ENCODE measurements at regions not wholly inside any gene's neighbourhood (a gene's known extent, or its start where the extent isn't known, plus 50 kb on each side); places are given as distances from the start of the nearest gene placed in this dataset.

DNA sequence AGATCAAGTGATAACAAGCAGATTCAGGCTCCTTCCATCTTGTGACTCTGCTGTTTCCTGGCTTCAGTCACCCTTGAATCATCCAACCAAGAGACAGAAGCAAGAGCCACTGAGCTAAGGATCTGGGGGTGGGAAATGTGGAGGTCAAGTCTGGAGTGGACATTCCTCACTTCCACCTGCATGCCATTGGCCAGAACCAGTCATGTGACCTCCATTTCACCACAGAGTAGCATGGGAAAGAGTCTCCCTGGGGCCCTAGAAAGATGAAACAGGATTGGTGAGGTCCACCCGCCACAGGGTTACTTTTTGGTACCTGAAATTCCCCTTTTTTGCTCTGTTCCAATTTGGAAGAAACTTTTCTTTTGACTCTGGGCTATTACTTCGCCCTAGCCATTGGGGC lies 1006.0 kb upstream of the EEF2KMT start:
- peaks cover 5% of the 10 kb centered on the region; the same call in 2 of the 3 replicates for H3K36me3 Mint-ChIP-seq (ENCODE audit: low read depth)
- no peak overlapping the region for H3K27ac Mint-ChIP-seq
- Histone ChIP-seq H3K9me2 (ENCODE audit: insufficient read depth) (no peaks in the 10 kb centered on the region), H3F3A (replicated peaks; ENCODE audit: low read depth) (no peaks in the 10 kb centered on the region), H2AFZ (no peak overlapping the region), H3K36me3 (ENCODE audit: insufficient read depth) (0 out of 2 replicates have a peak, but pooled peaks cover 3% of the 10 kb centered on the region), H3K27ac (ENCODE audit: low read depth) (no peak overlapping the region), H3K4me2 (no peak overlapping the region), H3K27me3 (ENCODE audit: insufficient read depth) (no peaks in the 10 kb centered on the region), H3K79me2 (replicated peaks; ENCODE audit: insufficient read depth) (no peaks in the 10 kb centered on the region), H3K4me1 (ENCODE audit: insufficient read depth) (0 out of 2 replicates have a peak, but pooled peaks cover 8% of the 10 kb centered on the region), H4K20me1 (replicated peaks; ENCODE audit: insufficient read depth) (no peaks in the 10 kb centered on the region), H3K4me3 (no peak overlapping the region)
- ATAC-seq (no peak), DNase-seq (ENCODE audit: low spot score) (no peak)
- no peak for TF ChIP-seq EZH2phosphoT487 (IDR thresholded peaks at IDR 0.05; ENCODE audit: unreplicated experiment)
- TF ChIP-seq, protein P1, sequence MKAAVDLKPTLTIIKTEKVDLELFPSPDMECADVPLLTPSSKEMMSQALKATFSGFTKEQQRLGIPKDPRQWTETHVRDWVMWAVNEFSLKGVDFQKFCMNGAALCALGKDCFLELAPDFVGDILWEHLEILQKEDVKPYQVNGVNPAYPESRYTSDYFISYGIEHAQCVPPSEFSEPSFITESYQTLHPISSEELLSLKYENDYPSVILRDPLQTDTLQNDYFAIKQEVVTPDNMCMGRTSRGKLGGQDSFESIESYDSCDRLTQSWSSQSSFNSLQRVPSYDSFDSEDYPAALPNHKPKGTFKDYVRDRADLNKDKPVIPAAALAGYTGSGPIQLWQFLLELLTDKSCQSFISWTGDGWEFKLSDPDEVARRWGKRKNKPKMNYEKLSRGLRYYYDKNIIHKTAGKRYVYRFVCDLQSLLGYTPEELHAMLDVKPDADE (IDR thresholded peaks at IDR 0.05): no peak
- no peak overlapping the region for H3K4me3 Mint-ChIP-seq
- H3K9me3 Mint-ChIP-seq: peaks cover 6% of the 10 kb centered on the region; the same call in 2 of the 3 replicates
- H3K27me3 Mint-ChIP-seq (ENCODE audit: insufficient read depth, low read depth, poor library complexity): no peaks in the 10 kb centered on the region
- peaks cover 9% of the 10 kb centered on the region for H3K4me1 Mint-ChIP-seq

DNA sequence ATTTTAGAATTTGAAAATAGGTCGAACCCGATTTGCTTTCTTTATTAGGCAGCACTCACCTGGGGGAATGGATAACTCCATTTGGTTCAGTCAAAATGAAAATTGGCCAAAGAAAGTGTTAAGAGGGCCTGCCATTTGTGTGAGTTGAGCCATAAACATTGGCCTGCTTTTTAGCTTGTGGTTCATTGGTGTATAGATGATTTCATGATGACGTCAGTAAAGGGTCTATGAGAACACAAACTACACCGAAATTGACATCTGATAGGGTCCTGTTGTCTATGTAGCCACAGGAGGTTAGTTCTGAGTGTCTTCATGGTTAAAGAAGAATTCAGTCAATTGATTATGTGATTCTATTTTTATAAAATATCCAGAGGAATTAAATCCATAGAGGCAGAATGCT lies 1001.5 kb upstream of the EEF2KMT start:
- no peak overlapping the region for H2AFZ ChIP-seq
- no peaks in the 10 kb centered on the region for H3K27me3 Mint-ChIP-seq (ENCODE audit: insufficient read depth, low read depth, poor library complexity)
- no peaks in the 10 kb centered on the region for H3K79me2 ChIP-seq (replicated peaks; ENCODE audit: insufficient read depth)
- H3K4me1 Mint-ChIP-seq: no peaks in the 10 kb centered on the region; the same call in 2 of the 3 replicates
- no peak overlapping the region for H3K4me3 ChIP-seq
- H3F3A ChIP-seq (replicated peaks; ENCODE audit: low read depth): no peaks in the 10 kb centered on the region
- H3K9me2 ChIP-seq (ENCODE audit: insufficient read depth): no peaks in the 10 kb centered on the region
- no peaks in the 10 kb centered on the region for H3K4me1 ChIP-seq (ENCODE audit: insufficient read depth)
- no peaks in the 10 kb centered on the region for H3K27me3 ChIP-seq (ENCODE audit: insufficient read depth)
- H3K27ac ChIP-seq (ENCODE audit: low read depth): no peak overlapping the region
- H3K36me3 Mint-ChIP-seq (ENCODE audit: low read depth): no peaks in the 10 kb centered on the region; the same call in 2 of the 3 replicates
- H4K20me1 ChIP-seq (replicated peaks; ENCODE audit: insufficient read depth): no peaks in the 10 kb centered on the region
- H3K36me3 ChIP-seq (ENCODE audit: insufficient read depth): no peaks in the 10 kb centered on the region
- DNase-seq (ENCODE audit: low spot score) (no peak), ATAC-seq (no peak)
- no peaks in the 10 kb centered on the region for H3K9me3 Mint-ChIP-seq
- H3K4me3 Mint-ChIP-seq: no peak overlapping the region
- no peak overlapping the region for H3K4me2 ChIP-seq
- H3K27ac Mint-ChIP-seq: no peak overlapping the region
- TF ChIP-seq EZH2 (IDR thresholded peaks at IDR 0.05; ENCODE audit: low read depth, unreplicated experiment): no peak
- no peak for TF ChIP-seq CREB1 (CRISPR knock-in tag; IDR thresholded peaks at IDR 0.05; ENCODE audit: low read depth)
- no peak for TF ChIP-seq STAT1 (IDR thresholded peaks at IDR 0.05; ENCODE audit: unreplicated experiment)
- no peak for TF ChIP-seq ZNF114 (CRISPR knock-in tag; IDR thresholded peaks at IDR 0.05)
- no peak for TF ChIP-seq JUNB (IDR thresholded peaks at IDR 0.05; ENCODE audit: unreplicated experiment)
- TF ChIP-seq, protein P2, sequence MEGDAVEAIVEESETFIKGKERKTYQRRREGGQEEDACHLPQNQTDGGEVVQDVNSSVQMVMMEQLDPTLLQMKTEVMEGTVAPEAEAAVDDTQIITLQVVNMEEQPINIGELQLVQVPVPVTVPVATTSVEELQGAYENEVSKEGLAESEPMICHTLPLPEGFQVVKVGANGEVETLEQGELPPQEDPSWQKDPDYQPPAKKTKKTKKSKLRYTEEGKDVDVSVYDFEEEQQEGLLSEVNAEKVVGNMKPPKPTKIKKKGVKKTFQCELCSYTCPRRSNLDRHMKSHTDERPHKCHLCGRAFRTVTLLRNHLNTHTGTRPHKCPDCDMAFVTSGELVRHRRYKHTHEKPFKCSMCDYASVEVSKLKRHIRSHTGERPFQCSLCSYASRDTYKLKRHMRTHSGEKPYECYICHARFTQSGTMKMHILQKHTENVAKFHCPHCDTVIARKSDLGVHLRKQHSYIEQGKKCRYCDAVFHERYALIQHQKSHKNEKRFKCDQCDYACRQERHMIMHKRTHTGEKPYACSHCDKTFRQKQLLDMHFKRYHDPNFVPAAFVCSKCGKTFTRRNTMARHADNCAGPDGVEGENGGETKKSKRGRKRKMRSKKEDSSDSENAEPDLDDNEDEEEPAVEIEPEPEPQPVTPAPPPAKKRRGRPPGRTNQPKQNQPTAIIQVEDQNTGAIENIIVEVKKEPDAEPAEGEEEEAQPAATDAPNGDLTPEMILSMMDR (conservative IDR thresholded peaks at IDR 0.05; ENCODE audit: low read depth in 2 of 2): no peak
- TF ChIP-seq, protein P1 (IDR thresholded peaks at IDR 0.05): no peak
- TF ChIP-seq, protein P3, sequence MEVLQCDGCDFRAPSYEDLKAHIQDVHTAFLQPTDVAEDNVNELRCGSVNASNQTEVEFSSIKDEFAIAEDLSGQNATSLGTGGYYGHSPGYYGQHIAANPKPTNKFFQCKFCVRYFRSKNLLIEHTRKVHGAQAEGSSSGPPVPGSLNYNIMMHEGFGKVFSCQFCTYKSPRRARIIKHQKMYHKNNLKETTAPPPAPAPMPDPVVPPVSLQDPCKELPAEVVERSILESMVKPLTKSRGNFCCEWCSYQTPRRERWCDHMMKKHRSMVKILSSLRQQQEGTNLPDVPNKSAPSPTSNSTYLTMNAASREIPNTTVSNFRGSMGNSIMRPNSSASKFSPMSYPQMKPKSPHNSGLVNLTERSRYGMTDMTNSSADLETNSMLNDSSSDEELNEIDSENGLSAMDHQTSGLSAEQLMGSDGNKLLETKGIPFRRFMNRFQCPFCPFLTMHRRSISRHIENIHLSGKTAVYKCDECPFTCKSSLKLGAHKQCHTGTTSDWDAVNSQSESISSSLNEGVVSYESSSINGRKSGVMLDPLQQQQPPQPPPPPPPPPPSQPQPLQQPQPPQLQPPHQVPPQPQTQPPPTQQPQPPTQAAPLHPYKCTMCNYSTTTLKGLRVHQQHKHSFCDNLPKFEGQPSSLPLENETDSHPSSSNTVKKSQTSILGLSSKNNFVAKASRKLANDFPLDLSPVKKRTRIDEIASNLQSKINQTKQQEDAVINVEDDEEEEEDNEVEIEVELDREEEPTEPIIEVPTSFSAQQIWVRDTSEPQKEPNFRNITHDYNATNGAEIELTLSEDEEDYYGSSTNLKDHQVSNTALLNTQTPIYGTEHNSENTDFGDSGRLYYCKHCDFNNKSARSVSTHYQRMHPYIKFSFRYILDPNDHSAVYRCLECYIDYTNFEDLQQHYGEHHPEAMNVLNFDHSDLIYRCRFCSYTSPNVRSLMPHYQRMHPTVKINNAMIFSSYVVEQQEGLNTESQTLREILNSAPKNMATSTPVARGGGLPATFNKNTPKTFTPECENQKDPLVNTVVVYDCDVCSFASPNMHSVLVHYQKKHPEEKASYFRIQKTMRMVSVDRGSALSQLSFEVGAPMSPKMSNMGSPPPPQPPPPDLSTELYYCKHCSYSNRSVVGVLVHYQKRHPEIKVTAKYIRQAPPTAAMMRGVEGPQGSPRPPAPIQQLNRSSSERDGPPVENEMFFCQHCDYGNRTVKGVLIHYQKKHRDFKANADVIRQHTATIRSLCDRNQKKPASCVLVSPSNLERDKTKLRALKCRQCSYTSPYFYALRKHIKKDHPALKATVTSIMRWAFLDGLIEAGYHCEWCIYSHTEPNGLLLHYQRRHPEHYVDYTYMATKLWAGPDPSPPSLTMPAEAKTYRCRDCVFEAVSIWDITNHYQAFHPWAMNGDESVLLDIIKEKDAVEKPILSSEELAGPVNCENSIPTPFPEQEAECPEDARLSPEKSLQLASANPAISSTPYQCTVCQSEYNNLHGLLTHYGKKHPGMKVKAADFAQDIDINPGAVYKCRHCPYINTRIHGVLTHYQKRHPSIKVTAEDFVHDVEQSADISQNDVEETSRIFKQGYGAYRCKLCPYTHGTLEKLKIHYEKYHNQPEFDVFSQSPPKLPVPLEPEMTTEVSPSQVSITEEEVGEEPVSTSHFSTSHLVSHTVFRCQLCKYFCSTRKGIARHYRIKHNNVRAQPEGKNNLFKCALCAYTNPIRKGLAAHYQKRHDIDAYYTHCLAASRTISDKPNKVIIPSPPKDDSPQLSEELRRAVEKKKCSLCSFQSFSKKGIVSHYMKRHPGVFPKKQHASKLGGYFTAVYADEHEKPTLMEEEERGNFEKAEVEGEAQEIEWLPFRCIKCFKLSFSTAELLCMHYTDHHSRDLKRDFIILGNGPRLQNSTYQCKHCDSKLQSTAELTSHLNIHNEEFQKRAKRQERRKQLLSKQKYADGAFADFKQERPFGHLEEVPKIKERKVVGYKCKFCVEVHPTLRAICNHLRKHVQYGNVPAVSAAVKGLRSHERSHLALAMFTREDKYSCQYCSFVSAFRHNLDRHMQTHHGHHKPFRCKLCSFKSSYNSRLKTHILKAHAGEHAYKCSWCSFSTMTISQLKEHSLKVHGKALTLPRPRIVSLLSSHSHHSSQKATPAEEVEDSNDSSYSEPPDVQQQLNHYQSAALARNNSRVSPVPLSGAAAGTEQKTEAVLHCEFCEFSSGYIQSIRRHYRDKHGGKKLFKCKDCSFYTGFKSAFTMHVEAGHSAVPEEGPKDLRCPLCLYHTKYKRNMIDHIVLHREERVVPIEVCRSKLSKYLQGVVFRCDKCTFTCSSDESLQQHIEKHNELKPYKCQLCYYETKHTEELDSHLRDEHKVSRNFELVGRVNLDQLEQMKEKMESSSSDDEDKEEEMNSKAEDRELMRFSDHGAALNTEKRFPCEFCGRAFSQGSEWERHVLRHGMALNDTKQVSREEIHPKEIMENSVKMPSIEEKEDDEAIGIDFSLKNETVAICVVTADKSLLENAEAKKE (CRISPR knock-in tag; IDR thresholded peaks at IDR 0.05): no peak
- TF ChIP-seq NANOG (IDR thresholded peaks at IDR 0.05; ENCODE audit: borderline replicate concordance): no peak
- no peak for TF ChIP-seq EZH2phosphoT487 (IDR thresholded peaks at IDR 0.05; ENCODE audit: unreplicated experiment)
- no peak for TF ChIP-seq ZNF331 (CRISPR knock-in tag; IDR thresholded peaks at IDR 0.05; ENCODE audit: low read depth)
- no peak for TF ChIP-seq POLR2AphosphoS5 (IDR thresholded peaks at IDR 0.05; ENCODE audit: low read depth)
